Kasumi-1 (cell line): ENCODE measurements at regions not wholly inside any gene's neighbourhood (a gene's known extent, or its start where the extent isn't known, plus 50 kb on each side); places are given as distances from the start of the nearest gene placed in this dataset.
A peak's percentile ranks its signal among the peaks of the same experiment; 100 is the strongest.
"Not testable (repeated sequence)": the region's sequence is repeated elsewhere in the genome, so short reads cannot be mapped to it uniquely, and the experiment has no call there.

Source experiments
- DNase-seq, 2 experiments: peaks; one replicate each; lab custom pipeline; 2025; lab: John Stamatoyannopoulos, UW

- not testable (repeated sequence) for DNase-seq
These were observed 86.8 kb upstream of the BTG1 start for GRCh38 chr12:92232371-92232932.

GRCh38 chr12:92231945-92232344 lies 86.3 kb upstream of the BTG1 start:
- DNase-seq = not testable (repeated sequence)

DNA sequence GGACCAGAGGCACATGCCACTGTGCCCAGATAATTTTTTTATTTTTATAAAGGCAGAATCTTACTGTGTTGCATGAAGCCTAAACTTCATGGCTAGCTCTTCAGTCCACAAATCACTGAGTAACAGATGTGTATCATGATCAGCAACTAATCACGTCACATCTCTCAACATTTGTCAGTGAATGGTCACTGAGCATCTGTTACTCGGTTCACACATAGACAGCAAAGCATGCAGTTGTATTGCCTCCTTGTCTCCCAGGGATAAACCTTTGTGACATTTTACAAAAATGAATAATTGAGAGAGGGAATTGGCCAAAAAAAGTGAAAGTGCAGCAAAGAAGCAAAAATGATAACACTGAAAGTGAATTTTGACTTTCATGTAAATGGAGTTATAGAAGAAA lies 85.9 kb upstream of the BTG1 start:
- not testable (repeated sequence) for DNase-seq

DNA sequence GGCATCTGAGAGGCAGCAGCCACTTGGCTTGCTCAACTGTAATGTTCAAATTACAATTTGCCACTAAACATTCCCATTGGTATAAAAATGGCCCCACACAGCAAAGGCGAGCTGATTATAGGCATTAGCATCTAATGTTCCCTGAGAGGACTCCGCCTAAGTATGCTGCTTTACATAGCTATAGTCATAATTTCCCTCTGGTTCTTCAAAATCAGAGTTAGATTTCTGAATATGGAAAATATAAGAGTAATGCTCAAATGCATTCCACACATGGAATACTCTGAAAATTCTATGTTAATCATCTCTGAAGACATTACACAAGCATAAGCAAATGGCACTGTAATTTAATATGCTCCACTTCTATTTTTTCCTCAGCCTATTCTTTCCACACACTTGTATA lies 83.7 kb upstream of the BTG1 start:
- no peak for DNase-seq

DNA sequence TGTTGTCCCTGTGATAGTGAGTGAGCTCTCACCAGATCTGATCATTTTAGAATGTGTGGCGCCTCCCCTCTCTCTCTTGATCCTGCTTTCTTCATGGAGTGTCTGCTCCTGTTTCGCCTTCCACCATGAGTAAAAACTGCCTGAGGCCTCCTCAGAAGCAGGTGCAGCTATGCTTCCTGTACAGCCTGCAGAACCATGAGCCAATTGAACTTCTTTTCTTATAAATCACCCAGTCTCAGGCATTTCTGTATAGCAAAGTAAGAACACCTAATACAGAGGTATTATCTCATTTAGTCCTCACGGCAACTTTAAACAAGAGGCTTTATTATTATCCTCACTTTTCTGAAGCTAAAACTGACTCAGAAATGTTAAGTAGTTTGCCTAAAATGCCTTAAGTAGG lies 81.3 kb upstream of the BTG1 start:
- no peak for DNase-seq

- no peak for DNase-seq
These were observed 80.5 kb upstream of the BTG1 start for GRCh38 chr12:92226071-92226661.

GRCh38 chr12:92224685-92225331 lies 79.2 kb upstream of the BTG1 start:
- no peak for DNase-seq

DNA sequence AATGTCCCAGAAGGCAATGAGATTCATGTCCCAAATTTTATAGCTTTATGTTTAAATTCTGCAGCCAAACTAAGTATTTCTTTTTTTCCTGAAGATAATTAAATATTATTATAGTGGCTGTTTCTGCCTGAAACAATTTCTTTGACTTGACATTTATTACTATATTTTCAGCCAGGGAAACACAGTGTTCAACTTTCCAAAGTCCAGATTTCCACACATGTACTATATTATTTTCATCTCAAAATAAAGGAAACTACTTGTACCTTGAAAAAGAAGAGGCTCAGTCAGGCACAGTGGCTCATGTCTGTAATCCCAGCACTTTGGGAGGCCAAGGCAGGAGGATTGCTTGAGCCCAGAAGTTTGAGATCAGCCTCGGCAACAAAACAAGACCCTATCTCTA lies 77.8 kb upstream of the BTG1 start:
- DNase-seq = no peak

DNA sequence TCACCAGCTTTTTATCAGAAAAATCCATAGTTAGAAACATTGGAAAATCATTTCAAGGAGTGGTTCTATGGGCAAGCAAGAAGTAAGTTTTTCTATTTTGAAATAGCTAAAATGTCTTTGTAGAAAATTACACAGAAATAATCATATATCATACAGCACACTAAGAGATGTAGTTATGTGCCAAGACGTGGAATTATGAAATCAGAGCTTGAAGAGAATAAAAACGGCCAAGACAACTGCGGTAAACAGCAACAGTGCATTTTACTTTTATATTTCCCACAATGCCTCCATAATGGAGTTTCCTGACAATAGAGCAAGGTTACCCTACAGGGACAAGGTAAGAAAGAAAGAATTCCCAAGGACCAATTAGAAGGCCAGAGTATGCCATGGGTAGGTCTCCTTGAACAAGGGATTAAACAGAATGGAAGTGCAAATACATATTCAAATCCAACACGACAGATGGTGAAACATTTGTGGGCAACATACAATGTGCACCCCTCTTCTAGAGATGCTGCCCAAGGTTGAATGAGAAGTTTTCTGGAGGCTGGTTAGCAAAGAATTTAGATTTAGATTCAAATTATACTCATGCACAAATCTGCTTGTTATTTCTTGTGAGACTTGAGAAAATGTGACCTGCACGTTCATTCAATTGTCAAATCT lies 76.1 kb upstream of the BTG1 start:
- no peak for DNase-seq

GRCh38 chr12:92218394-92219077 lies 72.9 kb upstream of the BTG1 start:
- DNase-seq = no peak

- DNase-seq = no peak
These were observed 70.4 kb upstream of the BTG1 start for GRCh38 chr12:92216092-92216491.

DNA sequence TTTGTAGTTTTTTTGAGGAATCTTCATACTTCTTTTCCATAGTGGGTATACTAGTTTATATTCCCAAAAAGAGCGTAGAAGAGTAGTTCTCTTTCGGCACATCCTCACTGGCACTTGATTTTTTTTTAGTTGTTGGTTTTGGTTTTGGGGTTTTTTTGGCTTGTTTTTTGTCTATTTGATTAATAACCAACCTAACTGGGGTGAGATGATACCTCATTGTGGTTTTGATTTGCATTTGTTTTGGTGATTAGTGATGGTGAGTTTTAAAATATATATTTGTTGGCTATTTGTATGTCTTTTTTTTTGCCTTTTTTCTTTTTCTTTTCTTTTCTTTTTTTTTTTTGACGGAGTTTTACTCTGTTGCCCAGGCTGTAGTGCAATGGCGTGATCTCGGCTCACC lies 69.7 kb upstream of the BTG1 start:
- no peak for DNase-seq

DNA sequence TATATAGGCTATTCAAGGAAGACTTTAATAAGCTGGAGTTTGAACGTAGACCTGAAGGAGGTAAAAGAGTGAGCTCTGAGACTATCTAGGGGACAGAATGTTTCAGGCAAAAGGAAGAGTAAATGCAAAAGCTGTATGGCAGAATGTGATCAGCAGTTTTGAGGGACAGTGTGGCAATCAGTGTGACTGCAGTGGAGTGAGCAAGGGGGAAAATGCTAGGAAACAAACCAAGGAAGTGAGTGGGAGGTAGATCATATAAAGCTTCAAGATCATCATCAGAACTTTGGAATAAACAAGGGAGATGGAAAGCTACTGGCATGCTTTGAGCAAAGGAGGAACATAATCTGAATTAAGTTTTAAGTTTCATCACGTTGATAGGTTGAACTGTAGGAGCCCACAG lies 67.5 kb upstream of the BTG1 start:
- DNase-seq = no peak

DNA sequence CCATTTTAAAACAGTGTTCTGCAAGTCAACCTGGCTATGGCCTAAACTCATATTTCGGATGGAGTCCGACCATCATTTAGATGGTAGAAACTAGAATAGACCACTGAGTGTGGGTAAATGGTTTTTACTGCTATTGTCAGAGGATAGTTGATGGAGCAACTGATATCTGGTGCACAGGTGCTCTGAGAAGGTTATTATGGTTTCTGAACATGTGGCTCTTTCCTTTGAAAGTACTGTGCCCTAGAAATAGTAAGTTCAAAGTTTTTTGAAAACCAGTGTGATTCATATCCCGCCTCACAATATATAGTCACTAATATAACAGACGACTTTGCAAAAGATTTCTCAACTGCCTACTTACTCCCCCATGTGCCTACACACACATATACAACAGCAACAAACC lies 64.4 kb upstream of the BTG1 start:
- no peak for DNase-seq

- DNase-seq = peak; percentile 84 to 87
These were observed 63.0 kb upstream of the BTG1 start for GRCh38 chr12:92208613-92209121.

DNA sequence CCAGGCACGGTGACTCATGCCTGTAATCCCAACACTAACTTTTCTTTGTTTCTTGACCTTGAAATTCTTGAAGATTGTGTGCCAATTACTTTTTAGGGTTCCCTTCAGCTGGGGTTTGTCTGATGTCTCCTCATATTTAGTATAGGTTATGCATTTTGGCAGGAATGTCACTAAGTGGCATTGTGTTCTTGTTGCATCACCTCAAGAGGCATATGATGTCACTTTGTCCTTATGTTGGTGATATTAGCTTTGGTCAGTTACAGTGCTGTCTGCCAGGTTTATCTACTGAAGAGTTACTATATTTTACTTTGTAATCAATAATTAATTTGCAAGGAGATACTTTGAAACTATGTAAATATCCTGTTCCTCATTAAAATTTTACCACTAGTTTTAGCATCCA lies 61.0 kb upstream of the BTG1 start:
- DNase-seq = no peak

GRCh38 chr12:92206011-92206410 lies 60.4 kb upstream of the BTG1 start:
- no peak for DNase-seq

- DNase-seq = no peak
These were observed 54.4 kb upstream of the BTG1 start for GRCh38 chr12:92199819-92200576.

- no peak for DNase-seq
These were observed 52.2 kb upstream of the BTG1 start for GRCh38 chr12:92197815-92198214.

DNA sequence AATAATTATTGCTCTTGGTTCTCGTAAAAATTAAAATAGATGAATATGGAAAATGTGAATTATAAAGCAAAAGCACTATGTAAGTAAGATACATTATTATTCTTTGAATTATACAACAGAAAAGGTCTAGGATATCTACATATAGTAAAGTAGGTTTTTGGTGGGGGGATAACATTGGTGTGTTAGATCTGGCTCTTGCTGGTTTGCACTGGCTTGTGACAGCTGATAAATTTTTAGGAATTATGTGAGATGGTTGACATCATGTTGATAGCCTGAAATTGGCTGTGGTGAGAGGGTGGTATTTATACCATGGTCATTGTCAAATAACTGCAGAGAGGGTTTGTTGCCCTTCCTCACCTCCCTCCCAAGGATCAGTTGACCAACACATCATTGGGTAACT lies 50.7 kb upstream of the BTG1 start:
- DNase-seq = no peak
